Adrenal gland (tissue), 9 donors: ENCODE measurements at regions not wholly inside any gene's neighbourhood (a gene's known extent, or its start where the extent isn't known, plus 50 kb on each side); places are given as distances from the start of the nearest gene placed in this dataset.
"Not testable (repeated sequence)": the region's sequence is repeated elsewhere in the genome, so short reads cannot be mapped to it uniquely, and the experiment has no call there.

Experiments
- DNase-seq, 7 donors: peaks; one replicate each; pipeline ENCODE4 v3.0.0-alpha.2; 2019 to 2020
- H3K27ac ChIP-seq, 5 donors: fragments of 200-600 bp; sonication (generic) in 4 of 5; 1 replicate in 3 of 5; 2 replicates in 2 of 5; pipeline versions ENCODE4 v1.5.1 to v1.8.0; 2016 to 2020; ENCODE audit warnings: mild to moderate bottlenecking in 1 of 5
- H3K27me3 ChIP-seq: fragments of 200-600 bp; 2 replicates; pipeline ENCODE4 v1.8.0; 2021
- H3K36me3 ChIP-seq, 2 donors: fragments of 200-600 bp; replicated peaks in 1 of 2; 1 replicate in 1 of 2; 2 replicates in 1 of 2; pipeline versions ENCODE4 v1.5.1 to v1.8.0; 2018 to 2022
- H3K4me1 ChIP-seq, 2 donors: fragments of 200-600 bp; replicated peaks in 1 of 2; 1 replicate in 1 of 2; 2 replicates in 1 of 2; pipeline versions ENCODE4 v1.5.1 to v1.8.0; 2018 to 2021
- H3K4me3 ChIP-seq, 4 donors: fragments of 200-600 bp; sonication (generic) in 3 of 4; one replicate each; pipeline ENCODE4 v1.5.1; 2016 to 2018
- H3K9me3 ChIP-seq, 3 donors: fragments of 200-600 bp; sonication (generic) in 1 of 3; replicated peaks in 1 of 3; 1 replicate in 2 of 3; 2 replicates in 1 of 3; pipeline versions ENCODE4 v1.5.1 to v1.8.0; 2016 to 2021
- CTCF ChIP-seq, 6 experiments: fragments of 450-650 bp in 4 of 6; fragments of 200-600 bp in 2 of 6; sonication (generic) in 1 of 6; IDR thresholded peaks; 1 replicate in 5 of 6; 2 replicates in 1 of 6; pipeline versions ENCODE4 v1.5.1 to v1.8.0; 2016 to 2021; ENCODE audit warnings: antibody characterized with exemption in 6 of 6, mild to moderate bottlenecking in 2 of 6, moderate library complexity in 1 of 6
- POLR2A ChIP-seq, 2 donors: fragments of 450-650 bp; IDR thresholded peaks; one replicate each; pipeline ENCODE4 v1.6.1; 2017; ENCODE audit warnings: antibody characterized with exemption in 2 of 2, mild to moderate bottlenecking in 2 of 2, moderate library complexity in 1 of 2
- WGBS, 4 donors: extraction: QIAGEN DNeasy Blood & Tissue Kit in 2 of 4; methylation state at CpG; one replicate each; pipeline versions ENCODE4 v1.1.5 to v1.1.7; 2013 to 2017; 5-methylcytosine and 5-hydroxymethylcytosine counted together
- intact Hi-C, 2 donors: fragments of 100-400 bp; cut with DNase I; formaldehyde crosslinking; loops; one replicate each; pipeline versions ENCODE4 v1.14.1 to v1.15.0; 2022 to 2023
- donor health status: healthy with polysubstance abuse.
- donor health status: Bipolar disorder and iron deficiency.
- donor health status: DM: yes; HTN: yes; CAD: no.
- donor health status: DM: no; HTN: no; CAD: no.
- donor health status: DM: no; HTN: no; CAD: no.

GRCh38 chr5:12672141-12672540 lies 767.9 kb upstream of the CTNND2 start:
- intact Hi-C loops, result no loop called here
- no peaks in the 10 kb centered on the region for H3K27me3 ChIP-seq
- no peak for DNase-seq
- H3K36me3 ChIP-seq, result no peaks in the 10 kb centered on the region
- H3K27ac ChIP-seq, result no peak overlapping the region
- WGBS, 4 donors, result 70 to 91% (median 87%) methylated on average over 3 of the region's 3 CpGs
- TF ChIP-seq CTCF (IDR thresholded peaks at IDR 0.05), result no peak
- TF ChIP-seq POLR2A (IDR thresholded peaks at IDR 0.05), result no peak
- no peaks in the 10 kb centered on the region for H3K9me3 ChIP-seq
- no peak overlapping the region for H3K4me3 ChIP-seq
- H3K4me1 ChIP-seq, result no peaks in the 10 kb centered on the region

- Histone ChIP-seq H3K36me3 (no peaks in the 10 kb centered on the region), H3K4me3 (no peak overlapping the region), H3K4me1 (no peaks in the 10 kb centered on the region), H3K27me3 (no peaks in the 10 kb centered on the region), H3K9me3 (no peaks in the 10 kb centered on the region), H3K27ac (no peak overlapping the region)
- 74 to 87% (median 79%) methylated on average over 2 of the region's 2 CpGs for WGBS, 4 donors
- no peak for TF ChIP-seq CTCF (IDR thresholded peaks at IDR 0.05)
- no peak for TF ChIP-seq POLR2A (IDR thresholded peaks at IDR 0.05)
- DNase-seq, result no peak
- intact Hi-C loops, result no loop called here
These were observed 765.1 kb upstream of the CTNND2 start for GRCh38 chr5:12669326-12669725.

GRCh38 chr5:12668564-12668963 lies 764.3 kb upstream of the CTNND2 start:
- Histone ChIP-seq H3K27ac (no peak overlapping the region), H3K9me3 (no peaks in the 10 kb centered on the region), H3K27me3 (no peaks in the 10 kb centered on the region), H3K4me1 (no peaks in the 10 kb centered on the region), H3K4me3 (no peak overlapping the region), H3K36me3 (no peaks in the 10 kb centered on the region)
- 64 to 71% (median 68%) methylated on average over 4 of the region's 4 CpGs for WGBS, 4 donors
- DNase-seq, result no peak
- intact Hi-C loops, result no loop called here
- TF ChIP-seq CTCF (IDR thresholded peaks at IDR 0.05) (no peak), POLR2A (IDR thresholded peaks at IDR 0.05) (no peak)

GRCh38 chr5:12667818-12668217 lies 763.6 kb upstream of the CTNND2 start:
- H3K4me1 ChIP-seq, H3K36me3 ChIP-seq, H3K4me3 ChIP-seq, DNase-seq, H3K9me3 ChIP-seq, H3K27ac ChIP-seq, H3K27me3 ChIP-seq, intact Hi-C loops: not testable (repeated sequence)
- 74 to 87% (median 75%) methylated on average over 11 to 12 of the region's 12 CpGs for WGBS, 4 donors

GRCh38 chr5:12665772-12666171 lies 761.5 kb upstream of the CTNND2 start:
- DNase-seq, H3K9me3 ChIP-seq, H3K4me1 ChIP-seq, H3K27me3 ChIP-seq, intact Hi-C loops, H3K4me3 ChIP-seq, H3K27ac ChIP-seq, H3K36me3 ChIP-seq: not testable (repeated sequence)
- 84 to 92% (median 87%) methylated on average over 8 of the region's 13 CpGs for WGBS, 4 donors
